ENCODE measurements at regions not wholly inside any gene's neighbourhood (a gene's known extent, or its start where the extent isn't known, plus 50 kb on each side); places are given as distances from the start of the nearest gene placed in this dataset.
A peak's percentile ranks its signal among the peaks of the same experiment; 100 is the strongest.
"Not testable (repeated sequence)": the region's sequence is repeated elsewhere in the genome, so short reads cannot be mapped to it uniquely, and the experiment has no call there.

DNA sequence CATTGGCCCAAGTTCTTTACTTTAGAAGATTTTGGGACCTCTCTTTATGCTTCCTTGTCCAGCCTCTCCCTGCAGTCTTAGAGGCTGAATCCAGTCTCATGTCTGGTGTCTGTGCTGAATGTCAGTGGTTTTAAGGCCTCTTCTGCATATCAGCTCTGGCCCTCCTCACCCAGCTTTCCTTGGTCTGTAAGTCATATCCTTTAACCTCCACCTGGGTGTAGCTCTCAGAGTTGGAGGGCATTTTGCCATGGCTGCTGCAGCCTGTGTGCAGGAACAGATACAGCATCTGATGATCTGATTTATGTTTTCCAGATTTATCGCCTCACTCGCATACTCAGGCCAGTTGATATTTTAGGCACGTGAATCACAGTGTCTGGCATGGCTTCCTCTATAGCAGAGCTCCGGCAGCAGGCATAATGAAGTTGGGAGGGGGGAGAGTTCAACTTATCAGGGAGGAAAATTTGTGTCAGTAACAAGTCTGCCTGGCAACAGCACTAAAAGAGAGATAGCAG is 335.0 kb downstream of the PCNX1 start:
- DNase-seq, result peak; percentile 37

- no peak for DNase-seq
These were observed 336.4 kb downstream of the PCNX1 start for GRCh38 chr14:71243697-71244096.

GRCh38 chr14:71244341-71244740 is 337.1 kb downstream of the PCNX1 start:
- DNase-seq, result no peak

GRCh38 chr14:71245659-71246361 is 338.6 kb downstream of the PCNX1 start:
- DNase-seq, result peak; percentile 24

GRCh38 chr14:71246539-71246938 is 339.3 kb downstream of the PCNX1 start:
- peak; percentile 26 for DNase-seq

DNA sequence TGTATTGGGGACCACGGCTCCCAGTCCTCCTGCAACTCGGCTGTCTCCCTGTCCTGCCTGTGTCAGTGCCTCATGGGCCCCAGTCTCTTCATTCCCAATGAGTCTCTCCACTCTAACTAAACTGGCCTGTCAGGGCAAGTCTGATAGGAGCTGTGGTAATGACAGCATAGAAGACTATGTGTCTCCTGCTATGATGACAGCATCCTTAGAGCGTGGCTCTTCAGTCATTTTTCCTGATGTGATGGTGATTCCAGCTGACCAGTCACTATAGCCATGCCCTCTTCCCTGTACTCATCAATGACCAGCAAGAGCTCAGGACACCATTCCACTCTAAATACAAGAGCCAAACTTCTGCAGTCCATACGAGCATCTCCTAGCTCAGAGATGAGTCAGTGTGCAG is 339.8 kb downstream of the PCNX1 start:
- DNase-seq, result no peak

DNA sequence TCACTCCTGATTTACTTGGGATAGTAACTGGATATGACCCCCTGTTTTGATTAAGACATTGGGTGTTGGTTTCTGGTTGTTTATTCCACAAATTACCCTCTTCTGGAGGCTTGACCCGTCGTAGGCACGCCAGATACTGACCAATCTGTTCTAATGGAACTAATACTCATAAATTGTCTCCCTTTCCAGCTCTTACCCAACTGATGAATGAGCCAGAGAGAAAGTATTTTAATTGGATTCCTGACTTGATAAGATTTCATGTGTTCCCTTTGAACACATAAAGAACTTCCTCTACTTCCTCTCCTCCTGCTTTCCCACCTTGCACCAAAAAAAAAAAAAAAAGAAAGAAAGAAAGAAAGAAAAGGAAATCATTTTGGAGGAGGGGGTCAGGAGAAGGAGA is 340.9 kb downstream of the PCNX1 start:
- DNase-seq, result no peak

DNA sequence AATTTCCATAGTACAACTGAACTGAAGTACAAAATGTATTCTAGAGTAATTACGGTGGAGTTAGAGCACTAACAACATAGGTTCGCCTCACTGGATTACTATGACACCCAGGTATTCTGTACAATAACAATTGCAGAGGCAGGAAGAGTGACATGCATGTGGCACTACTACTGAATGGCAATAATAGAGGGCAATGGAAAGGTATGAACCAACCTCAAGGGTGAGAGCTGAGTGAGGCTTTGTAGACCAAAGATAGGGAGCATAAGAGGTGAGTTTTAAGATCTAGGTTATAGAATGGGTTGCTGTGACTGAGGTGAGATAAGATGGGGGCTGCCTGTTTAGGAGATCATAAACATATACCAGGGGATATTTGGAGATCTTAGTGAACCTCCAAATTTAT is 343.1 kb downstream of the PCNX1 start:
- DNase-seq, result no peak

- no peak for DNase-seq
These were observed 343.5 kb downstream of the PCNX1 start for GRCh38 chr14:71250791-71251190.

- not testable (repeated sequence) for DNase-seq
These were observed 346.9 kb downstream of the PCNX1 start for GRCh38 chr14:71254091-71254719.

GRCh38 chr14:71261206-71261605 is 353.9 kb downstream of the PCNX1 start:
- DNase-seq, result no peak

DNA sequence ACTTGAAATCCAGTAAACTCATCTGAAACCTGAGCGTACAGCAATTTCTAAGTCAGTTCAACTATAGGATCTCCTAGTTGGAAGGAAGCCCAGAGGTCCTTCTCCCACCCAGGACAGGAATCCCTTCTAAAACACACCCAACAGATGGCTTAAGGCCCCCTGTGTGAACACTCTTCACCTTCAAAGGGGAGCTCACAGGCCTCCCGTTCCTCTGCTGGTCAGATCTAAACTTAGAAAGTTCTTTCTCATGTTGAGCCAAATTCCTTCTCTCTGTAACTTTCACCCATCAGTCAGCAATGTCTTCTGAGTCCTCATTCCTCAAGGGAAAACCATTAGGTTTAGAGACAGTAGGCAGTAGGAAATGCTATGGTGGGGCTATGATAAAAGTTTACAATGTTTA is 355.2 kb downstream of the PCNX1 start:
- DNase-seq, result no peak

GRCh38 chr14:71264260-71264659 is 357.0 kb downstream of the PCNX1 start:
- DNase-seq, result no peak

DNA sequence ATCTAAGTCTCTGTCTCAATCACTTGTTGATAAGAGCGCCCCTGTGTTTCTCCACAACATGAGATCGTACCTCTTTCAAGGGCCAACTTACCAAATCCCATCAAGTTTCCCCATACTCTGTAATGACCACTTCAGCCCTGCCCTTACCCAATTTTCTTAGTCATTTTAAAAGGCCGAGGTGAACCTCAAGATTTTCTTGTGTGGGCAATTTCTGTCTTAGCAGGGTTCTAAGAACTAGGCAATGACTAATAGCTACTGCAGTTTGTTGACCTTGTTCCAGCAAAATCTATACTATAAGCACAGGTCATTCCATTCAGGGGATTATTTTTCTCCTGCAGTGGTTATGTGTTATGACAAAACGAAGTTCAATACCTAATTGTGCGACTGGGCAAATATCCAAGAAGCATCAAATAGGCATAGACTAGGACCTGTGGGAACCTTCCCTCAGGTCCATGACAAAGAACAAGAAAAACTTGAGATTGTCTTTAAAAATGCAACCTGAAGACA is 359.8 kb downstream of the PCNX1 start:
- DNase-seq, result no peak

GRCh38 chr14:71267691-71268090 is 360.4 kb downstream of the PCNX1 start:
- no peak for DNase-seq

DNA sequence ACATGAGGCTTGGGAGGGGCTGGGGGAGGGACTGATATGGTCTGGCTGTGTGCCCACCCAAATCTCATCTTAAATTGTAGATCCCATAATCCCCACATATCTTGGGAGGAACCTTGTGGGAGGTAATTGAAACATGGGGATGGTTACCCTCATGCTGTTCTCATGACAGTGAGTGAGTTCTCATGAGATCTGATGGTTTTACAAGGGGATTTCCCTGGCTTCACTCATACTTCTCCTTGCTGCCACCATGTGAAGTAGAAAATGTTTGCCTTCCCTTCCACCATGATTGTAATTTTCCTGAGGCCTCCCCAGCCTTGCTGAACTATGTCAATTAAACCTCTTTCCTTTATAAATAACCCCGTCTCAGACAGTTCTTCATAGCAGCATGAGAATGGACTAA is 362.9 kb downstream of the PCNX1 start:
- no peak for DNase-seq

DNA sequence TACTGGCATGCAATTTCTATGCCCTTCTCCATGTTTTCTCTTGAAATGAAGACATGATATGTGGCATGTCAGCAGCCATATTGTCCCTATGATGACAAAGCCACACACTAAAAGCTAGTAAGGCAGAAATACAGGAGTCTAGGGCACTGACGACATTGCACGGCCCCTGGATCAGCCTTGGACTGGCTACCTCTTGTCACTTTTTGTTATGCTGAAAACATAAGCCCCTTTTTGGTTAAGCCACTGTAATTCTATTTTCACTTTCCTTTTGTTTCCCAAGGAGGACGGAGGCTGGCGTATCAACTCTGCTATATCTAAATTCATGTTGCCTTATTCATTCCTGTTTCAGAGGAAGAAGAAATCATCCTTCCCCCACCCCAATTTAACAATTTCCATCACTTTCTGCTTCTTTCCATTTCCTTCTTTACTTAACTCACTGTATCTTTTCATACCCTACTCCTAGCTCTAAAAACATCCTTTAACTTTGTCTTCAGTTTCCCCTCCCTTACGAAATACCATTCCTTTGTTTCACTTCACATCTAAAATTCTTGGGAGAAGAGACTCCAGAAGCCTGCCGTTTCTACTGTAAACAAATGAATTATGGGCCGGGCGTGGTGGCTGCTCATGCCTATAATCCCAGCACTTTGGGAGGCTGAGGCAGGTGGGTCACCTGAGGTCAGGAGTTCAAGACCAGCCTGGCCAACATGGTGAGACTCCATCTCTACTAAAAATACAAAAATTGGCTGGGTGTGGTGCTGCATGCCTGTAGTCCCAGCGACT is 364.1 kb downstream of the PCNX1 start:
- DNase-seq, result no peak

- no peak for DNase-seq
These were observed 366.1 kb downstream of the PCNX1 start for GRCh38 chr14:71273366-71273765.

DNA sequence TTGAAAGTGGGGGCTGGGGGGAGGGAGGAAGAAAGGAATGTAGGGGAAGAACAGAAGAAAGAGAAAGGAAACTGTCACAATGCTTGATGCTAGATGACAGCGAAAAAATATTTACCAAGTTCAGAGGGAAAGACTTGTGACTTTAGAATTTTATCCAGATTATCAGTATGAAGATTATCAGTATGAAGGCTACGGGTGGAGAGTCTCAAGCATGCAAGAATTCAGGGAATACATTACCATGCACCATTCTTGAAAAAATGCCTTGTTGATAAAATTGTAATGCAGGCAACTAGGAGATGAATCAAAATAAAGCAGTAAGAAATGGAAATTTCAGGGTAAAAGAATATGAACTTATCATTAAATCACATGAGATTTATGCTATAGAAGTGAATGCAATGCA is 376.8 kb downstream of the PCNX1 start:
- no peak for DNase-seq

- no peak for DNase-seq
These were observed 378.9 kb downstream of the PCNX1 start for GRCh38 chr14:71286126-71286525.

DNA sequence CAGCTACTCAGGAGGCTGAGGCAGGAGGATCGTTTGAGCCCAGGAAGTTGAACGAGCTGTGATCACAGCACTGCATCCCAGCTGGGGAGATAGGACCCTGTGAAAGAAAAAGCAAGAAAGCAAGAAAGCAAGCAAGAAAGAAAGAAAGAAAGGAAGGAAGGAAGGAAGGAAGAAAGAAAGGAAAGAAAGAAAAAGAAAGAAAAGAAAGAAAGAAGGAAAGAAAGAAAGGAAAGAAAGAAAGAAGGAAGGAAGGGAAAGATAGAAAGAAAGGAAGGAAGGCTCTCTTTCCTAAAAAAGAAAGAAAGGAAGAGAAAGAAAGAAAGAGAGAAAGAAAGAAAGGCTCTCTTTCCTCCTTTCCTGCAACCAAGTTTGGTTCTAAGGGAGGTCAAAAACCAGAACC is 380.3 kb downstream of the PCNX1 start:
- no peak for DNase-seq

- DNase-seq, result no peak
These were observed 382.3 kb downstream of the PCNX1 start for GRCh38 chr14:71289536-71289935.

DNA sequence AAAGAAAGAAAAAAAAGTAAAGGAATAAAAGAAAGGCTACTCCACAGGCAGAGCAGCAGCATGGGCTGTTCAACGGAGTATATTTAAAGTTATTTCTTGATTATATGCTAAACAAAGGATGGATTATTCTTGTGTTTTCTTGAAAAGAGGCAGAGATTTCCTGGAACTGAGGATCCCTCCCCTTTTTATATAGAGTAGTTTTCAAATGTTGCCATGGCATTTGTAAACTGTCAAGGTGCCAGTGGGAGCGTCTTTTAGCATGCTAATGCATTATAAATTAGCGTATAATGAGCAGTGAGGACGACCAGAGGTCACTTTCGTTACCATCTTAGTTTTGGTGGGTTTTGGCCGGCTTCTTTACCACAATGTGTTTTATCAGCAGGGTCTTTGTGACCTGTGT is 383.0 kb downstream of the PCNX1 start:
- DNase-seq, result no peak

Data from hematopoietic multipotent progenitor cell treated with erythropoietin and hydrocortisone succinate and interleukin-3 and kit ligand, for 8 days (in vitro differentiated cells).